GM19452 (cell line): ENCODE measurements at regions not wholly inside any gene's neighbourhood (a gene's known extent, or its start where the extent isn't known, plus 50 kb on each side); places are given as distances from the start of the nearest gene placed in this dataset.
A peak's percentile ranks its signal among the peaks of the same experiment; 100 is the strongest.

Experiments used
- ATAC-seq: cut with Tn5 transposase; IDR thresholded peaks from one replicate; pipeline ENCODE4 v1.9.1; 2021; ENCODE audit not compliant: unreplicated experiment

DNA sequence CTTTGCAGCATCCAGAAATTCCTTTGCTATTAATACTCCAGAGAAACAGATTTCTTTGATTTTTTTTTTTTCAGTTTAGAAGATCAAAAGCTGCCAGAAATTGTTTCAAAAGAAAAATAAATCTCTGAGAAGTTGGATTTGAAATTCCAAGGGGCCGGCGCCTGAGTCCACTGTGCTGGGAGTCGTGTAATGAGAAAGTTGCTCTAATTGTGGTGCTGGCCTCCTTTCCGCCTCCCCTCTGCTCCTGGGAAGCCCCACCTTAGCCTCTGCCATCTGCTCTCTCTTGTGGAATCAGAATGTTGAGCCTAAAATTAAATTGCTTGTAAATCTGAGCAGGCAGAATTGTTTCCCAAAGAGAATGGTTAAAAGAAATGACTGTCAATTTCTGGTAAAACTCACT is 93.3 kb downstream of the EMX2 start:
- ATAC-seq: no peak

DNA sequence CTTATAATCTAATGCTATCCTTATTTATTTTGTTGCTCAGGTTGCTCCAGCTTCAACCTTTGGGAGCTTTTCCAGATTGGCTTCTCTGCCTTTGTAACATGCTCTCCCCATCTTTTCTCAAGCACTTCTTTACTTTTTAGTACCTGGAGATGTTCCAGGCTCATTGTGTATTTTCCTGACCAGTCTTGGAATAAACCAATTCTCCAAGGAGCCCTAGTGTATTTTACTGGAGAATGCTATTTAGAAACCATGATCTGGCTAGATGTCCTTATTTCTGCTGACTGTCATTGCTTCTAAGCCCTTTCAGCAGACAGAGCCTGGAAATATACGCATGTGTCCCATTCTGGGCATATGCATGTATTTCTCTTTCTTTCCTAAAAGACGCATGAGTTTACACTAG is 95.7 kb downstream of the EMX2 start:
- no peak for ATAC-seq

DNA sequence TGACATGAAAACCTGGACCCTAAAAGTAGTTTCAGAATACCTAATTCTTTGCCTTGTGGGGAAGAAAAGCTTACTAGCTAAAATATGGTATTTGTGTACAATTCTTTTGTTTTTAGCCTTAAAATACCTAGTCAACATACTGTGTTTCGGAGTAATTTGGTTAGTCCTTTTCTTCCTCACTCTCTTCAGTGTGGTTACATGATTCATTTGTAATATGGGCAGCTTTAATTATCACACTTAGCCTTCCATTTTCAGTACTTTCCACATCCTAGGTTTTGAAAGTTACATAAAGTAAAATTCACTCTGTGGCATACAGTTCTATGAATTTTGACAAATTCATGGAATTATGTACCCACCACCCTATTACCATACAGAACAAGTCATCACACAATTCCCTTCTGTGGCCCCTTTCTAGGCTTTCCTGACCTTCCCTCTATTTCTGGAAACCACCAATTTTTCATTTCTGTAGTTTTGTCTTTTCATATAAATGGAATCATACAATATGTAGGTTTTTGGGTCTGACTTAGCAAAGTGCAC is 96.2 kb downstream of the EMX2 start:
- no peak for ATAC-seq

DNA sequence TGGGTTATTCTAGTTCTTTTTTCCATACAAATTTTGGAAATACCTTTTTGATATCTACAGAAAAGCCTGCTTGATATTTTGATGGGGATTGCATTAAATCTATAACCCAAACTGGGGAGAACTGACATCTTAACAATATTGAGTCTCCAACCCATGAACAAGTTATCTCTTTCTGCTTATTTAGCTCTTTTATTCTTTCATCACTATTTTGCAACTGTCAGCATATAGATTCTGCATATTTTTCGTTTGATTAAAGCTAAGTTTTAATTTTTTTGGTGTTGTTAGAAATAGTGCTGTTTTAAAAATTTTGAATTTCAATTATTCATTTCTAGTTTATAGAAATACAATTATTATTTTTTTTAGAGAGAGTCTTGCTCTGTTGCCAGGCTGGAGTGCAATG is 97.9 kb downstream of the EMX2 start:
- ATAC-seq: no peak

DNA sequence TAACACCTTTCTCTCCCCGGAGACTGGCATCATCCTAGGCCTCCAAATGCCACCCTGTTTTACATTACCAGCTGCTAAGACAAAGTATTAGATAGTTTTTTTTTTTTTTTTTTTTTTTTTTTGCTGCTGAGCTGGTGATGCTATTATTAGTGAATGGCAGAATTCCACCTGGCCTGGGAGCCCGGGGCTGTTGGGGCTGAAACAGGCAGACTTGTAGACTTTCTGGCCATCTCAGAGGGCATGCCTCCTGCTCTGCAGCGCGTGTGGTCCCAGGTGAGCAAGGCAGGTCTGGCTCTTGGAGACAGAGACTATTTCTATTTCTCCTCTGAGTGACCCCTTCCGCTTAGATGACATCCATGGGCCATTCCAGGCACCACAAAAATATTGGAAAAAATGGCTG is 104.2 kb downstream of the EMX2 start:
- ATAC-seq: no peak

DNA sequence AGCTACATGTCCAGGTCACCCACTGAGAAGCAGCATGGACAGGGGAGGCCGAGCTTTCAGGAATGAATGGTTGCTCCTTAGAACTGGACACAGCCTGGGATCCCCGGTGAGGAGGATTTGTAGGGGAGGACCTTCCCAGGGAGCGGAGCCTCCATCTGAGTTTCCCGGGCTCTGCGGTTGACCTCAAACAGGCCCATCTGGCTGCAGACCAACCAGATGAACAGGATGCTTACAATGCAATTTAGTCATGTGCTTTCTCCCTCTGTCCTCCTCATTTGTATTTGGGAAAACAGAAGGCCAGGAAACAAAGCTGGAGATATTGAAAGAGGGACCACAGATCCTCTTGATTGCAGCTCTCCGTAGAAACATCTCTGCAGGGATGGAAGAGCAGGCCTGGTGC is 104.8 kb downstream of the EMX2 start:
- ATAC-seq: no peak

DNA sequence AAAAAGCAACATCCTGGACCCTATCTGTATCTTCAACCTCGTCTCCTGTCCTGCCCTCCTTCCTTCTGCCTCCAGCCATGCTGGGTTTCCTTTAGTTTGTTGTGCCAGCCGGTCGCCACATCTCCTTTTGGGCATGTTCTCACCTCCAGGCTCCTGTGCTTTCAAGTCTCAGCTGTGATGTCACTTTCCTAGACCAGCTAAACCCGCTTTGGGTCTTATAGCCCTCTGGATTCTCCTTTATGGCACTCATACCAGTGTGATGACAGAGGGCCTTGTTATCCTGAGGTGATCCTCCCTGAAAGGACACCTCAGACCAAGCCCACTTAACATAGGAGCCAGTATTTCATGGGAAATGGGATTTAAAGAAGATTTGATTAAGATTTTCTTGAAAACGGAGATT is 108.6 kb downstream of the EMX2 start:
- ATAC-seq: no peak

DNA sequence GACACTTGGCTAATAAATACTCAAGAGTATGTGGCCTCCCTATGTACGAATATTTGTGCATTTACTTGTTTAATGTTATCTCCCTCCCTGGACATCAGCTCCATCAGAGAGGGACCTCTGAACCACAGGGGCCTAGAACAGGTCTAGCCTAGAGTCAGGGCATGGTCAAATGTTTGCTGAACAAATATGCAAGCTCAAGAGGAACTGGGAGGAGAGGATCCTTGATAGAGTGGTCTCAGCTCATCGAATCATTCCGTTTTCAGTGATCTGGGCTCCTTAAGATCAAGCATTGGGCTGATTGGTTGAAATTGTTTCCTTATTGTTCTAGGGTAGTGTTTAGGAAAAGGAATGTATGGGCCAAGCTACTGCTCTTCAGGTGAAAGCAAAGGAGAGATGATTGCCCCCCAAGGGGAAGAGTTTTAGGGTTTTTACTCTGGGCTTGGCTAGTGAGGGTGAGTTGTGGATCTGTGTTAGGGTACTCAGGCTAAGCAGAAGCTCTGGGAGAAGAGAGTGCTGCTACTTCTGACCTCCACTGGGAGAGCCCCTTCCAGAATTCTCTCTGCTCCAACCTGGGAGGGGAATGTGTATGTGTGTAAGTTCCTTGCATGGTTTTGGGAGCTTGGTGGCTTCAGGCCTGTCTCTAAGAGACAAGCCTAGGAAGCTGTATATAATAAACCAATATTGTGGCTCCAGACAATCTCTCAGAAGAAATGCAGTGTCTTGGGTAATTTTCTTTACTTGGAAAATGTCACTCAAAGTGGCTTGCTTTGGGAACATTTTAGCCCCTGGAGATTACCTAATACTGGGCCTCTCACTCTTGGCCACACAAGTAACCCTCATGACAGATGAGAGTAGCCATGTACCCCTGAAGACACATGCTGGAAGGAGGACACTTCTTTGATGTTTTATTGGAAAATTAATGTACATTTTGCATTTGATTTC is 110.0 kb downstream of the EMX2 start:
- ATAC-seq: peak; percentile 16

DNA sequence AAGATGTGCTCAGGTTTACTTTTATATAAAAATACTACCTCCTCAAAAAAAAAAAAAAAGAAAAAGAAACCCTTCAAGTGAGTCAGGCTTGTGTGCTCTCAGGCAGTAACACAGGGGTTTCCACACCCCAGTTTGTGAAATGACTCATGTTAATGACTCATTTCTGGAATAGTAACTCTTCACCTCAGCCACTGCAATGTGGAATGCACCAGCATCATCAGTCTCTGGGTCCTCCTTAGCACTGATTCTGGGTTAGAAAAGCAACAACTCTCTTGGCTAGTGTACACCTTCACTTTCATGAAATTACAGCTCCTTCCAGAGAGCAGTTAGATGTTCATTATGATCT is 110.6 kb downstream of the EMX2 start:
- ATAC-seq: peak; percentile 83

DNA sequence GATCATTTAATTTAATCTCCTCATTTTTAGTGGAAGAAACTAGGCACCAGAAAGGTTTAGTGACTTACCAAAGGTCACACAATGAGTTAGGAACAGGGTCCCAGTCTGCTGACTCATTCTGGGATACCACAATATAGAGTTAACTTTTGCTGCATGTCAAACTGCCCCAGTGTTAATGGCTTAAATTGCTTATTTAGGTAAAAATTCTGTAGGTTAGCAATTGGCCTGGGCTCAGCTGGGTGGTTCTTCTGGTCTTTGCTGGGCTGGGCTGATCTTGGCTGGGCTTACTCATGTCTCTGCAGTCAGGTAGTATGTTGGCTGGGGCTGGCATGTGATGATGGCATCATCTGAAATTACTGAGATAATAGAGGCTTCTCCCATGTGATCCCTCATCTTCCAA is 111.6 kb downstream of the EMX2 start:
- ATAC-seq: no peak

DNA sequence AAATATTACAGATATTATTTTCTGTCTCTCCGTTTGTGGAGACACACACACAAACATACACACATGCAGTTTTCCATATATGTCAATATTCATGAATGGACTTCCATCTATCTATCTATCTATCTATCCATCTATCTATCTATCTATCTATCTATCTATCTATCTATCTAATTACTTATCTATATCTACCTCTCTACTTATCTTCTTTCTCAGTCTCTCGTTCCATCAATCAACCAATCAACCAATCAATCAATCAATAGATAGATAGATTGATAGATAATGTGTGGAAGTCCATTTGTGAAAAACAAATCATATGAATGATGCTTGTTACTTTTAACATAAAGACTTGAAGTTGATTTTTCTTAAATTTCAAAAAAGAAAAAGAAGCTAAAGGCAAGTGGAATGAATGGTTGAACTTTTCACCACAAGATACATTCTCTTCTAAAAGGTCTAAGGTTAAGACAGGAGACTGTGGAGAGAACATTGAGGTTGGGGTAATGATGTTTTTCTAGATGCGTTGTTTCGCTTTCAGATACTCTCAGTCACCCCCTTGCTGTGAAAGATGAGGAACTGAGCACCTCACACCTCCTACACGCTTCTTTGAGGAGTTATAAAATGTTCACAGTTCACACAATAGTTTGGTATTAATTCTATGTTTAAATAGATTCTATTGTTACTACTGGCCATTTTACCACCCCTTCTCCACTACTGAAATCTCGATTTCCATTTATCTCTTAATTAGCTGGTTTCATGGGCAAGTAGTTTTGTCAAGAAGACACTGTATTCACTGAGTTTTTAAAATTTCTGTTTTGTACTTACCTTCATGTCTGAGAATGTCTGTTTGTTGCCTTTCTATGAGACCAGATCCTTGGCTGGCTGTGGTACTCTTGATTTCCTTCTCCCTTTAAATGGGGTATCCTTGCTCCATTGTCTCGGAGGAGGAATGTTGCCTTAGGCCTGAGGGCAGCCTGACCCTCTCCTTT is 114.1 kb downstream of the EMX2 start:
- peak; percentile 81 for ATAC-seq

DNA sequence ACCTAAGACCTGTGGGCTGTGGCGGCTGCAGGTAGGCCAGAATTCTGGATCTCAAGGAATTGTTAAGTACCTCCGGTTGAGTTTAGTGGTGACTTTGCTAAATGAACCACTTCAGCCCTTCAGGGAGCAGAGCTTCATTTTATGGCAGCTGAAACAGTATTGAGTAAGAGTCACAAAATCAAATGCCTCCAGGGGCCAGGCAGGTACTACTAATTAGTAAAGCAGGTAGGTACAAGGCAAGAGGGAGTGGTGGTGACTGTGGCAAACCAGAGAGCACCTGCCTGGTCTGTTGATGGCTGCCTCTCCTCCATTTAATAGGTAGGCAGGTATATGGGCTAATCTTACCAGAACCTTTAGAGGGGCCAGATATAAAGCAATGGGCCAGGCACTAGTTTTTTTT is 118.8 kb downstream of the EMX2 start:
- no peak for ATAC-seq

DNA sequence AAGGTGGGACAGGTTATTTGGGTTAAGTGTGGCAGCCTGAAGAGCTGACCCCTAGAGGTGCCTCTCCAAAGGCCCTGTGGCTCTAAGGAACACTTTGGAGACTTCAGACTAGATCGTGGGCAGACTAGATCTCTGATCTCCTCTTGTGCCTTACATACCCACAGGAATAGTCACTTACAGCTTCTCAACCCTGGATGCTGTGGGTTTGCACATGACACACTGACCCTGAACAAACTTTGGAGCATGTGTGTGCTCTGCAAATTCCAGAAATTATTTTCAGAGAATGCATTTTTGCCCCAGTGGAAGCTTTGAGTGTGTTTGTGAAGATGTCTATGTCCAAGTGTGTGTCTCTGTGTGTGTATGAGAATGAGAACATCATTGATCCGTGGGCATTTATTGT is 119.6 kb downstream of the EMX2 start:
- no peak for ATAC-seq

DNA sequence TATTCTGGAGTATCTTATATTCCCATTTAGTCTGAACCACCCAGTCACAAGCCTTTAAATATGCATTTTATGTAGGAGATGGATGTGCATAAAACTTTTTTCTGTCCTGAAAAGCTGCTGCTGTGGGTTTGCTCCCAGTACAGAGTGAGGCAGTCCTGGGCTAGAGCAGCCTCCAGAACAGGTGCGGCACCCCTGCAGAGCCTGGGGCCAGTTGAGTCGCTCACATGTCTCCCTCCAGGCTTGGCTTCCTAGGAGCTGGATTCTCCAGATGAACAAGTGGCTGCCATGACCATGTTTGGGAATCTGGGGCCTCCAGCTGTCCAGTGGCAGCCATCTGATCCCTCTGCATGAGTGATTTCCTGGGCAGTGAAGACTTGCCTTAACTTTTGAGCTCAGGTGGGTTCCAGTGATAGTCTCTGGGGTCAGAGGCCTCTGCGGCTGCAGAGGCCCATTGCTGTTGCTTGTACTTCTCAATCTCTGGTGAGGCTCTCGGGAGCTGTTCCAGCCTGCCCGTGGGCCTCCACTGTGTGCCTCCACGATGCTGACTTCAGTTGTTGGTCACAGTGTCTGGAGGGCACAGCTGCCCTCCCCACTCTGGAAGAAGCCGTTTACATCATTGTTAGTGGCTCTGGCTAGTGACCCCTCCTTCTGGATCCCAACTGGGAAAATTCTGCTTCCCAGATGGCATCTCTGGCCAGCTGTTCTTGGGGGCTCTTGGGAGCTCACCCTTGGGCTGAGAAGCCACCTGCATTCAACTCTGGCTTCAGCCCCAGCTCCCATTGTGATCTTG is 120.4 kb downstream of the EMX2 start:
- no peak for ATAC-seq

DNA sequence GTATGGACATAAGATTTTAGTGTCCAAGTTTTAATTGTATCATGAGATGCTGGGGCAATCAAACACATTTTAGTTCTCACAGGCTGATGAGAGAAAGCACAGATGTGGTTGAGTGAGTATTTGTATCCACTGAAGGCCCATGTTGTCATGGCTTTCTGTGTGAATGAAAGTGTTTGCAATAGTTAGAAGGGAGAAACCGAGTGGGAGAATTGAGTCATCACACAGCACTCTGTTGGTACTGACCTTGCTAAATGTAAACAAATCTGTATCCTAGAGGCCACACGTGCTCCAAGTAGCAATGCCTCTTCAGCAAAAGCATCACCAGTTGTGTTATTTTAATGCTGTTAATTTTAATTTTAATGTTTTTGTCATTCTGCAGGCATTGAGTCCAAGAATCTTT is 121.2 kb downstream of the EMX2 start:
- ATAC-seq: peak; percentile 100

DNA sequence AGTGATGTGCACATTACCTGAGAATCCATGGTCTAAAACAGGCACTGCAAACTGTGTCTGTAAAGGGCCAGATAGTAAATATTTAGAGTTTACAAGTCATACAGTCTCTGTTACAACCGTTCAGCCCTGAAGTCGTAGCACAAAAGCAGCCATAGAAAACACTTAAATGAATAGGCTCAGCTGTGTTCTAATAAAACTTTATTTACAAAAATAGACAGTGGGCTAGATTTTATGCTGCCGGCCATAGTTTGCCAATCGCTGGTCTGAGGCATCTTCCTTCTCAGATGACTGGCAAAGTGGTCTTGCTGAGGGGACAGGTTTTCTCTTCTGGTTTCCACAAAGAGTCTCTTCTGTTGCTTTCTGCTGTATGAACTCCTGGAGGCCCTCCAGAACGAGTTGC is 121.7 kb downstream of the EMX2 start:
- ATAC-seq: no peak

DNA sequence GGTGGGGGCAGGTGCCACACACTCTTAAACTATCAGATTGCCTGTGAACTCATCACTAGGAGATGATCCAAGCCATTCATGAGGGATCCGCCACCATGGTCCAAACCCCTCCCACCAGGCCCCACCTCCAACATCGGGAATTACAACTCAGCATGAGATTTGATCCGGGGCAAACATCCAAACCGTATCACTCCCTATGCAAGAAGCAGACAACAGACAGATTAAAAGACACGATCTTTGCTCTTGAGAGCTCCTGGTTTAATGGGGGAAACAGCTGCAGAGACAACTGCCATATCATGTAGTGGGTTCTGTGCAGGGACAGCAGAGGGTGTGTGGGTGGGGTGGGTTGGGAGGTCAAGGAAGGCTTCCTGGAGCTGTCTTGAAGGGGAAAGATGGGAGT is 123.6 kb downstream of the EMX2 start:
- no peak for ATAC-seq

DNA sequence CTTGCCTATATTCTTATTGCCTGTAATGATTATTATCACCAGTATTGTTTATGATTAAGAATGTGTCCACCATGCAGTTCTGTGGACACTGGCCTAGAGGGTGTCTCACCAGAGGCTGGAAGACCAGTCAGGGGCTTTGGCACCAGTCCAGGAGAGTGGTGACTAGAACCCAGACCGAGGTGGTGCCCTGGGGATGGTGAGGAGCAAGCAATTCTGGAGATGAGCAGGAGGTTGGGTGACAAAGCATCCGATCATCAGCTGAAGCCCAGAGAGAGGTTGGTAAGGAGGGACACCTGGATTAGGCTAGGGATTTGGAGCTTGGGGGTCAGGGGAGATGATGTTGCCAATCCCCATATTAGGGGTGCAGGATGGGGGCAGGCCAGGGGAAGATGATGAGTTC is 124.4 kb downstream of the EMX2 start:
- no peak for ATAC-seq

DNA sequence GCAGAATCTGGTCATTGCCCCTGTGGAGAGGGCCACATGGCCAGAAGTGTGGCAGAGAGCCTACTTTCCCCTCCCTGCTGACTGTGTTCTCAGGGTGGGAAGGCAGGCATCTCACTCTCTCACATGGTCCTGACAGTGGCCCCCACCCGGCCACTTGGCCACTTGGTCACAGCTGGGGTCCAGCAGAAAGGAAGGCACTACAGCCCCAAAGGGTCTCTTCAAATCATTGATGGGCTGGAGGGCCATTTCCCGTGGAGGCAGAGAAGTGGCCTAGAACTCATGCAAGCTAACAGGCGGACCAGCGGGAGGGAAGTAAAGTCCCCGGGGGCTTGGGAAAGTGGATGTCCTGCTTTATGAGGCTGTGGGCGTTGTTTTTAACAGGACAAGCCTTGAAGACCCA is 125.3 kb downstream of the EMX2 start:
- ATAC-seq: no peak

DNA sequence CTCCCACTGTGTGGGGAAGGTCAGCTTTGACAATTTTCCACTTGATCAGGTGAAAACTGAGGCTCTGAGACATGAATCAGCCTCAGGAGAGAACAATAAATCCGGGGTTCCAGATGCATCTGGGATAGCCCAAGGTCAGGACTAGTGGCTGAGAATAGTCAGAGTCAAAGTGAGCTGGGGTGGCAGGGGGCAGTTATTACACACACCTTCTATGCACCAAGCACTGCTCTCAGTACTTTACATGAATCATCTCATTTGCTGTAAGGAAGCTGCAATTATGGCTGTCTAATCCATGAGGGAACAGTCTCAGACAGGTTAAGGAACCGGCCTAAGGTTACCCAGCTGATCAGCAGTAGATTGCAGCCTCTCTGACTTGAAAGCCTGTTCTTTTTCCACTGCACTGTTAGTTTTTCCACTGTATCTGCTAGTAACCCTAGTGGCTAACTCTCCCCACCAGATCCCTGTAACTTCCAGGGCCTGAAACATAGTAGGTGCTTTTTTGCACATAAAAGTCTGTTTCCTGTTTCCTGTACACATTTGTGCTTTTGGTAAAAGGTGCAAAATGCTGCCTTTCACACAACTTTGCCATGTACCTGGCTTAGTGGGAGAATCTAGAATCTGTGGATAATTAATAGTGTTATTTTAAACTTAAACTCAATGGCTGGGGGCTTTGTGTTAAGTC is 125.9 kb downstream of the EMX2 start:
- no peak for ATAC-seq
